Lower leg skin (tissue), 4 donors: ENCODE measurements at regions not wholly inside any gene's neighbourhood (a gene's known extent, or its start where the extent isn't known, plus 50 kb on each side); places are given as distances from the start of the nearest gene placed in this dataset.

Source experiments
- DNase-seq, 2 donors: peaks; one replicate each; pipeline ENCODE4 v3.0.0-alpha.2; 2019; ENCODE audit warnings: low spot score in 2 of 2
- H3K4me3 ChIP-seq: fragments of 200-600 bp; sonication (generic); 2 replicates; pipeline ENCODE4 v1.5.1; 2017; ENCODE audit warnings: mild to moderate bottlenecking, low read depth; ENCODE audit not compliant: poor library complexity, severe bottlenecking
- CTCF ChIP-seq, 3 donors: fragments of 450-650 bp; IDR thresholded peaks; one replicate each; pipeline ENCODE4 v1.5.1; 2016; ENCODE audit warnings: antibody characterized with exemption in 3 of 3, mild to moderate bottlenecking in 3 of 3, moderate library complexity in 2 of 3
- POLR2A ChIP-seq, 2 donors: fragments of 450-650 bp; IDR thresholded peaks; one replicate each; pipeline ENCODE4 v1.6.1; 2016 to 2017; ENCODE audit warnings: antibody characterized with exemption in 2 of 2, mild to moderate bottlenecking in 1 of 2, moderate library complexity in 1 of 2
- WGBS, 2 donors: methylation state at CpG; one replicate each; pipeline ENCODE4 v1.1.5; 2018; 5-methylcytosine and 5-hydroxymethylcytosine counted together
- intact Hi-C: fragments of 100-400 bp; cut with DNase I; formaldehyde crosslinking; loops from one replicate; pipeline ENCODE4 v1.15.0; 2023; ENCODE audit warnings: low total_unique reads

GRCh38 chr10:71044720-71045119 is 156.4 kb upstream of the PCBD1 start:
- H3K4me3 ChIP-seq = no peak overlapping the region
- DNase-seq = no peak
- WGBS, 2 donors = 88% methylated on average over 7 of the region's 7 CpGs
- TF ChIP-seq CTCF (IDR thresholded peaks at IDR 0.05) (no peak), POLR2A (IDR thresholded peaks at IDR 0.05) (no peak)
- intact Hi-C loops = no loop called here

GRCh38 chr10:71045204-71045809 is 156.9 kb upstream of the PCBD1 start:
- intact Hi-C loops = no loop called here
- DNase-seq = no peak
- WGBS, 2 donors = 83% methylated on average over 10 of the region's 10 CpGs
- H3K4me3 ChIP-seq = no peak overlapping the region
- TF ChIP-seq CTCF (IDR thresholded peaks at IDR 0.05) (no peak), POLR2A (IDR thresholded peaks at IDR 0.05) (no peak)

- no peak for TF ChIP-seq CTCF (IDR thresholded peaks at IDR 0.05)
- TF ChIP-seq POLR2A (IDR thresholded peaks at IDR 0.05) = no peak
- H3K4me3 ChIP-seq = no peak overlapping the region
- intact Hi-C loops = no loop called here
- DNase-seq = no peak
- WGBS, 2 donors = 64 to 84% methylated on average over 4 of the region's 4 CpGs
Observed at GRCh38 chr10:71045936-71046335, 157.6 kb upstream of the PCBD1 start.

- intact Hi-C loops = no loop called here
- TF ChIP-seq CTCF (IDR thresholded peaks at IDR 0.05) (no peak), POLR2A (IDR thresholded peaks at IDR 0.05) (no peak)
- no peak for DNase-seq
- H3K4me3 ChIP-seq = no peak overlapping the region
- 82 to 92% methylated on average over 5 of the region's 5 CpGs for WGBS, 2 donors
Observed at GRCh38 chr10:71046747-71047146, 158.4 kb upstream of the PCBD1 start.

GRCh38 chr10:71048971-71049615 is 160.7 kb upstream of the PCBD1 start:
- intact Hi-C loops = no loop called here
- WGBS, 2 donors = 65 to 74% methylated on average over 6 of the region's 6 CpGs
- H3K4me3 ChIP-seq = no peak overlapping the region
- TF ChIP-seq CTCF (IDR thresholded peaks at IDR 0.05) = no peak
- TF ChIP-seq POLR2A (IDR thresholded peaks at IDR 0.05) = no peak
- DNase-seq = no peak

GRCh38 chr10:71049994-71050393 is 161.6 kb upstream of the PCBD1 start:
- intact Hi-C loops = no loop called here
- TF ChIP-seq CTCF (IDR thresholded peaks at IDR 0.05) = no peak
- no peak for TF ChIP-seq POLR2A (IDR thresholded peaks at IDR 0.05)
- 80 to 86% methylated on average over 6 of the region's 6 CpGs for WGBS, 2 donors
- DNase-seq = no peak
- no peak overlapping the region for H3K4me3 ChIP-seq
